ENCODE measurements at regions not wholly inside any gene's neighbourhood (a gene's known extent, or its start where the extent isn't known, plus 50 kb on each side); places are given as distances from the start of the nearest gene placed in this dataset.

- TF ChIP-seq REST (IDR thresholded peaks at IDR 0.05; ENCODE audit: insufficient read depth in 1 of 2, low read depth in 2 of 2, low read length in 2 of 2) (peak in 1 of 2 experiments; percentile 49; a peak in 1 of 4 replicates), TAF1 (IDR thresholded peaks at IDR 0.05; ENCODE audit: borderline replicate concordance, insufficient read depth, low read length) (no peak), POLR2AphosphoS5 (IDR thresholded peaks at IDR 0.05; ENCODE audit: low read depth, low read length) (no peak)
Measured at GRCh38 chr6:43972913-43973300, 154.3 kb downstream of the MRPL14 start.

All from PFSK-1 (cell line).